ENCODE measurements at regions not wholly inside any gene's neighbourhood (a gene's known extent, or its start where the extent isn't known, plus 50 kb on each side); places are given as distances from the start of the nearest gene placed in this dataset.

GRCh38 chr17:5854871-5855554 lies 215.2 kb upstream of the WSCD1 start:
- TF ChIP-seq CTCF (IDR thresholded peaks at IDR 0.05; ENCODE audit: control extremely low read depth, extremely low read depth), result no peak
- Histone ChIP-seq H3K9me3 (ENCODE audit: control insufficient read depth in 4 of 4, insufficient read depth in 3 of 4, low read length in 3 of 4) (peaks cover 0 to 3% (median 0%) of the 10 kb centered on the region in 4 donors), H3K36me3 (ENCODE audit: control insufficient read depth in 4 of 4, insufficient read depth in 4 of 4, low read length in 4 of 4) (no peaks in the 10 kb centered on the region), H3K4me3 (no peak overlapping the region), H3K27ac (ENCODE audit: low read depth in 1 of 2, low read length in 1 of 2) (no peak overlapping the region), H3K4me1 (ENCODE audit: control insufficient read depth in 5 of 5, insufficient read depth in 5 of 5, low read length in 5 of 5) (no peaks in the 10 kb centered on the region), H3K9ac (ENCODE audit: insufficient read depth in 1 of 2, low read length in 2 of 2) (no peak overlapping the region), H3K27me3 (ENCODE audit: control insufficient read depth in 3 of 3, insufficient read depth in 3 of 3, low read length in 2 of 3) (no peaks in the 10 kb centered on the region)
- WGBS, 2 donors, result 86 to 87% methylated on average over 7 of the region's 7 CpGs
- no peak for ATAC-seq (ENCODE audit: insufficient read depth, low FRiP score)
- DNase-seq, result no peak

- ATAC-seq (ENCODE audit: insufficient read depth, low FRiP score), result no peak
- no peak overlapping the region for H3K27ac ChIP-seq (ENCODE audit: low read depth in 1 of 2, low read length in 1 of 2)
- no peaks in the 10 kb centered on the region for H3K27me3 ChIP-seq (ENCODE audit: control insufficient read depth in 3 of 3, insufficient read depth in 3 of 3, low read length in 2 of 3)
- DNase-seq, result no peak
- no peaks in the 10 kb centered on the region for H3K9me3 ChIP-seq (ENCODE audit: control insufficient read depth in 4 of 4, insufficient read depth in 3 of 4, low read length in 3 of 4)
- no peak overlapping the region for H3K9ac ChIP-seq (ENCODE audit: insufficient read depth in 1 of 2, low read length in 2 of 2)
- H3K36me3 ChIP-seq (ENCODE audit: control insufficient read depth in 4 of 4, insufficient read depth in 4 of 4, low read length in 4 of 4), result no peaks in the 10 kb centered on the region
- 62 to 85% methylated on average over 4 of the region's 4 CpGs for WGBS, 2 donors
- H3K4me1 ChIP-seq (ENCODE audit: control insufficient read depth in 5 of 5, insufficient read depth in 5 of 5, low read length in 5 of 5), result no peaks in the 10 kb centered on the region
- H3K4me3 ChIP-seq, result no peak overlapping the region
- no peak for TF ChIP-seq CTCF (IDR thresholded peaks at IDR 0.05; ENCODE audit: control extremely low read depth, extremely low read depth)
Measured at GRCh38 chr17:5861246-5861645, 208.9 kb upstream of the WSCD1 start.

- Histone ChIP-seq H3K9me3 (ENCODE audit: control insufficient read depth in 4 of 4, insufficient read depth in 3 of 4, low read length in 3 of 4) (no peaks in the 10 kb centered on the region), H3K4me1 (ENCODE audit: control insufficient read depth in 5 of 5, insufficient read depth in 5 of 5, low read length in 5 of 5) (no peaks in the 10 kb centered on the region), H3K27me3 (ENCODE audit: control insufficient read depth in 3 of 3, insufficient read depth in 3 of 3, low read length in 2 of 3) (no peaks in the 10 kb centered on the region), H3K9ac (ENCODE audit: insufficient read depth in 1 of 2, low read length in 2 of 2) (no peak overlapping the region), H3K27ac (ENCODE audit: low read depth in 1 of 2, low read length in 1 of 2) (no peak overlapping the region), H3K36me3 (ENCODE audit: control insufficient read depth in 4 of 4, insufficient read depth in 4 of 4, low read length in 4 of 4) (no peaks in the 10 kb centered on the region), H3K4me3 (no peak overlapping the region)
- no peak for ATAC-seq (ENCODE audit: insufficient read depth, low FRiP score)
- DNase-seq, result no peak
- 89 to 91% methylated on average over 4 of the region's 4 CpGs for WGBS, 2 donors
- TF ChIP-seq CTCF (IDR thresholded peaks at IDR 0.05; ENCODE audit: control extremely low read depth, extremely low read depth), result no peak
Measured at GRCh38 chr17:5861854-5862253, 208.3 kb upstream of the WSCD1 start.

- ATAC-seq (ENCODE audit: insufficient read depth, low FRiP score) (no peak), DNase-seq (no peak)
- Histone ChIP-seq H3K27me3 (ENCODE audit: control insufficient read depth in 3 of 3, insufficient read depth in 3 of 3, low read length in 2 of 3) (no peaks in the 10 kb centered on the region), H3K27ac (ENCODE audit: low read depth in 1 of 2, low read length in 1 of 2) (no peak overlapping the region), H3K9ac (ENCODE audit: insufficient read depth in 1 of 2, low read length in 2 of 2) (no peak overlapping the region), H3K9me3 (ENCODE audit: control insufficient read depth in 4 of 4, insufficient read depth in 3 of 4, low read length in 3 of 4) (no peaks in the 10 kb centered on the region), H3K4me3 (no peak overlapping the region), H3K36me3 (ENCODE audit: control insufficient read depth in 4 of 4, insufficient read depth in 4 of 4, low read length in 4 of 4) (no peaks in the 10 kb centered on the region), H3K4me1 (ENCODE audit: control insufficient read depth in 5 of 5, insufficient read depth in 5 of 5, low read length in 5 of 5) (no peaks in the 10 kb centered on the region)
- no peak for TF ChIP-seq CTCF (IDR thresholded peaks at IDR 0.05; ENCODE audit: control extremely low read depth, extremely low read depth)
Measured at GRCh38 chr17:5862395-5862794, 207.8 kb upstream of the WSCD1 start.

Measured in lung (tissue), 11 donors.